Body of pancreas (tissue), 4 donors: ENCODE measurements at regions not wholly inside any gene's neighbourhood (a gene's known extent, or its start where the extent isn't known, plus 50 kb on each side); places are given as distances from the start of the nearest gene placed in this dataset.

ENCODE experiments used
- POLR2A ChIP-seq, 3 donors: fragments of 450-650 bp; IDR thresholded peaks; one replicate each; pipeline ENCODE4 v1.6.1; 2016; ENCODE audit warnings: antibody characterized with exemption in 3 of 3, mild to moderate bottlenecking in 2 of 3
- TF ChIP-seq, protein P1 (sequence below), 7 experiments: fragments of 450-650 bp in 4 of 7; fragments of 200-600 bp in 3 of 7; sonication (generic) in 3 of 7; IDR thresholded peaks; one replicate each; pipeline ENCODE4 v1.5.1; 2016 to 2019; ENCODE audit warnings: antibody characterized with exemption in 7 of 7

DNA sequence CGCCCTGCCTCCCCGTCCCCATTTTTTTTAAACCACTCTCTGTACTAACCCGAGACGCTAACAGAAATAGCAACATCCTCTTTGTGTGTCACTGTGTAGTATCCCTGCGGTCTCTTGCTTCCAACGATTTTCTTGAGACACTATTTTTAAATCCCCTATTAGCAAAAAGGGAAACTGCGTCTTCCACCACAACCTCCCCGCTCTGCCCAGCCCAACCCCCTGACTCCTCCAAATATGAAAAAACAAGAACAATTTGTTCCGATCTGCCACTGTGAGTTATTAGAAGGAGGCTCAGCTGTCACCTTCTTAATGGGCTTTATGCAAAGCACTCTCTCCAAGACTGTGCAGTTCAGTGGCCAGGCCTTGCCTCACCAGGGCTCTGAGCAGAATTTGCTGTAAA, 76.3 kb downstream of the MAP1LC3B2 start:
- no peak for TF ChIP-seq POLR2A (IDR thresholded peaks at IDR 0.05)
- TF ChIP-seq, protein P1, sequence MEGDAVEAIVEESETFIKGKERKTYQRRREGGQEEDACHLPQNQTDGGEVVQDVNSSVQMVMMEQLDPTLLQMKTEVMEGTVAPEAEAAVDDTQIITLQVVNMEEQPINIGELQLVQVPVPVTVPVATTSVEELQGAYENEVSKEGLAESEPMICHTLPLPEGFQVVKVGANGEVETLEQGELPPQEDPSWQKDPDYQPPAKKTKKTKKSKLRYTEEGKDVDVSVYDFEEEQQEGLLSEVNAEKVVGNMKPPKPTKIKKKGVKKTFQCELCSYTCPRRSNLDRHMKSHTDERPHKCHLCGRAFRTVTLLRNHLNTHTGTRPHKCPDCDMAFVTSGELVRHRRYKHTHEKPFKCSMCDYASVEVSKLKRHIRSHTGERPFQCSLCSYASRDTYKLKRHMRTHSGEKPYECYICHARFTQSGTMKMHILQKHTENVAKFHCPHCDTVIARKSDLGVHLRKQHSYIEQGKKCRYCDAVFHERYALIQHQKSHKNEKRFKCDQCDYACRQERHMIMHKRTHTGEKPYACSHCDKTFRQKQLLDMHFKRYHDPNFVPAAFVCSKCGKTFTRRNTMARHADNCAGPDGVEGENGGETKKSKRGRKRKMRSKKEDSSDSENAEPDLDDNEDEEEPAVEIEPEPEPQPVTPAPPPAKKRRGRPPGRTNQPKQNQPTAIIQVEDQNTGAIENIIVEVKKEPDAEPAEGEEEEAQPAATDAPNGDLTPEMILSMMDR (IDR thresholded peaks at IDR 0.05): no peak
